ENCODE measurements at regions not wholly inside any gene's neighbourhood (a gene's known extent, or its start where the extent isn't known, plus 50 kb on each side); places are given as distances from the start of the nearest gene placed in this dataset.
"Not testable (repeated sequence)": the region's sequence is repeated elsewhere in the genome, so short reads cannot be mapped to it uniquely, and the experiment has no call there.

- DNase-seq = peak; percentile 8
Measured at GRCh38 chr6:19691465-19692167, 145.6 kb upstream of the ID4 start.

- DNase-seq = no peak
Measured at GRCh38 chr6:19692506-19693298, 144.5 kb upstream of the ID4 start.

GRCh38 chr6:19694697-19695096 lies 142.5 kb upstream of the ID4 start:
- no peak for DNase-seq

- DNase-seq = no peak
Measured at GRCh38 chr6:19697744-19698290, 139.4 kb upstream of the ID4 start.

DNA sequence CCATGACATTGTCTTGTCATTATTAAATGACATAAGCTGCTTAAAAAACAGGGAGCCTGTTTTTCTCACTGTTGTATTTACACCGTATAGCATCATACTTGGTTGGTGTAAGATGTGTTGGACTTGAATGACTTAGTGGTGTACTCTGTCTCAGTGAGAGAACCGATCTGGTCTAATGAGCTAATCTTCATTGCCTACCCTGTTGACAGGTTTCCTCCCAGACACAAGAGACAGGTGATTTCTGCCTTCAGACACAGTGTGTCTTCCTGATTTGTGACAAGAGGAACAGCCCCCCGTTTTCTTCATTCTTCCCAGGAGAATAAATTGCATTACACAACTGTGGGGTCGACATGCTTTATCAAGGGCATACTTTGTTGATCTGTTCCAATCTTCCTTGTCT lies 137.2 kb upstream of the ID4 start:
- no peak for DNase-seq

DNA sequence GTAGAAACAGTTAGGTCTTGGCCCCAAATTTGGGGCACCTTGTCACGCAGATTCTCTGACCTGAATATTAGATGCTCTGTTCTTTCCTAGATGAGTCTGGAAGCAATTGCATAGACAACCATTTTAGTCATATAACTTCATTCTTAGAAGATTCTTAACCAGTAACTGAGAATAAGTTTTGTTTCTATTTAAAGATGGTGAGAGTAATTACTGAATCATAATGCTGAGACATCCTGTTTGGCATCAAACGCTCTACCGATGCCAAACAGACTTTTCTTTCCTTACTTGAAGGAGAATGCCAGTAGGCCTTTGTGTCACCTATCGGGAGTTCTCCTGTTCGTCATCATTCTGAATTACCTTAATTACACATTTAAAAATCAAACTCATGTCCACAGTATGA lies 131.6 kb upstream of the ID4 start:
- DNase-seq = no peak

DNA sequence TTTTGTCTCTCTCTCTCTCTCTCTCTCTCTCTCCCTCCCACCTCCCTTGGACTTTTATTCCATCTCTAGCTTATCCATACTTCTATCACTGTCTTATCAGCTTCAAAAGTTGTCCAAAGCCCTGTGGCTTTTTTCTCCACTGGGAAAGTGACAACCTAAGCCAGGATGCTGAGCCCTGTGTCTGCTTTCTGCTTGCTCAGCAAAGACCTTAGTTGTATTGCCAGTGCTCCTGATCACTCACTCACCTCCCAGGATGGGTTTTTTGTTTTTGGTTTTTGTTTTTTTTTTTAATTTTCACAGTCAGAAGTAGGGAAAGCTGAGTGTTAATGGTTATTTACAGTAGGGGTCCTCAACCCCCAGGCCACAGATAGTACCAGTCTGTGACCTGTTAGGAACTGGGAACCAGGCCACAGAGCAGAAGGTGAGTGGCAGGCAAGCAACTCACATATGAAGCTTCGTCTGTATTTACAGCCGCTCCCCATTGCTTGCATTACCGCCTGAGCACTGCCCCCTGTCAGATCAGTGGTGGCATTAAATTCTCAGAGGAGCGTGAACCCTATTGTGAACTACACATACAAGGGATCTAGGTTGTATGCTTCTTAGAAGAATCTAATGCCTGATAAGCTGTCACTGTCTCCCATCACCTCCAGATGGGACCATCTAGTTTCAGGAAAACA lies 125.0 kb upstream of the ID4 start:
- no peak for DNase-seq

GRCh38 chr6:19712998-19713397 lies 124.2 kb upstream of the ID4 start:
- DNase-seq = no peak

- DNase-seq = no peak
Measured at GRCh38 chr6:19713411-19713810, 123.8 kb upstream of the ID4 start.

- DNase-seq = no peak
Measured at GRCh38 chr6:19713984-19714383, 123.2 kb upstream of the ID4 start.

DNA sequence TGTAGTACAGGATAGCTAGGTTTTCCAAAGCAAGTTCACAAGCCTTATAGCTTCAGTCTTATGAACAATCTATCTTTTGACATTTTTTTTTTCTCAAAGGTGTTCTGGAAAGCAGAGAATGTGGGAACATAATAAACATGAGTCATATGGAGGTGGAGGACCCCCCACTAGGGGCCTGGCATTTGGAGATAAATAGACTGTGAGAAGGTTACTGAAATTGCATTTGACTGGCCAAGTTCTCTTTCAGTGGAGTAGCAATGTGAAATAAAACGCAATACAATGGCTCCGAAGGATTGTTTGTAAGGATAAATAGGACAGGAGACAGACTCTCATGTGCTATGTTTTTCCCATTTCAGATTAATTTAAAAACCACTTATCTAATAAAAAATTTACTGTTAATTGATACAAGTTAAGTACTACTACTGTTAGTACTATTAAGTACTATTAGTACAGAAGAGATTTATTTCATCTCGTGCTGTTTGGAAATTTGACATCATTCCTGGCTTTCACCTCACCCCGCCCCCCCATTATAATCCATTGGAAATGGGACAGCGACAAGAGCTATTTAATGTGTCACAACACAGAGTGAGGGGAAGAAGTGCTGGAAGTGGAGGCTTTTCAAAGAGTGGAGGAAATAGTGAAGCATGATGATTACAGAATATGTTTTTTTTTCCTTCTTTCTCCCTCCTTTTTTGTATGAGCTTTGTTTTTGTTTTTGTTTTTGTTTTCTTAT lies 122.6 kb upstream of the ID4 start:
- DNase-seq = no peak

DNA sequence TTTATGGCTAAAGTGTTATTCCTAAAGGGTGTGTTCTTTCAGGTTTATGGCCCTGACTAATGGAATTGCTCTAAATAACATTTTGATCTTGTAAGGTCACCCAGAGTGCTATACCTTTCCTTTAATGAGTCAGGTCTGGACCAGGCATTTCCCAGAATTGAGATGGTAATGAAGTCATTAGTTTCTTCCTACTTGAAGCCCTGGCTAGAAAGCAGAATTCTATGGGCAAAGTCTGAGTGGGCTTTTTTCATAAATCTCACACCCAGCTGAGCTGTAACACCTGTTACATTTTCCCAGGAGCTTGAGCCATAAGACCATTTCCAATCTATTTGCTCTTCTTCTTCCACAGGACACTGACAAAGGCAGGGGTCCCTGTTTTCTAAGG lies 122.0 kb upstream of the ID4 start:
- DNase-seq = no peak

DNA sequence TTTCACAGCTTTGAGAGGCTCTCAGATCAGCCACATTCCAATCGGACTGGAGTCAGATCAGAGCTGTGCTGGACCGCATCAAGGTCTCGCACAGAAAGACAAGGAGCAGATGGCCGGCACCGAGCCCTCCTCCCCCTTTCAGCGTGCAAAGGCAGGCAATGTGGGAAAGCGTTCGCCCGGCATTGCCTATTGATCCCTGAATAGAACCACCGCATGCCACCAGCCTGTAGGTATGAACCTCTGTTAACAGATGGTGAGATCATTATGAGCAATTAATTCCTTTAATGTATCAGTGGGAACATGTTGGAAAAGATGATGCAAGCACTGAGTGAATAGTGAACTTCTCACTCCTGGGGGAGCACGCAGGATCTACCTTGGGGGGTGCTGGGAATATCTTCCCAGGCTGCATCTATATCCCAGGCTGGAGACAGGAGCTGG lies 117.5 kb upstream of the ID4 start:
- DNase-seq = peak; percentile 7

DNA sequence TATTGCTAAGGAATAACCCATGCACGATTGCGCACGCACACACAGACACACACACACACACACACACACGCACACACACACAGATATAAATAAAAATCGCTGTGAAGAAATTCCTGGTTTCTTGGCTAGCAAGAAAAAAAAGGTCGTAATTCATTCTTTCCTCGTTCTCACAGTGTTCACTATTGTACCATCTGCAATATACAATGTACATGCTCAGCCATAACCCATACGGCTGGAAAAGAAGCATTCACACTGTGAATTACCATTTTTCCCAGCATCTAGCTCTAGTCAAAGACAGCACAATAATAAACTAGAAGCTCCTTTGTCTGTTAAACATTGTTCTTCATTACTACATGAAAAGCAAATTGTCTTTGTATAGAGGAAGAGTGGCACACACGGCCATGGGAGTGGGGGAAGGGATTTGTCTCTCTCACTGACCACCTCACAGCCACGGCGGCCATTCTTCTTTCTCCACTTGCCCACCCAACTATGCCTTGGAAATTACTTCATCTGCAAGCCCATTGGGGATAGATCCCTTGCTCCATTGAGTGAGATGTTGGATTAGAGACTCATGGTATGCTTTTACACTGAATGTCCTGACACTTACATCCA lies 115.3 kb upstream of the ID4 start:
- DNase-seq = no peak

GRCh38 chr6:19722999-19723398 lies 114.2 kb upstream of the ID4 start:
- DNase-seq = no peak

- no peak for DNase-seq
Measured at GRCh38 chr6:19723545-19723944, 113.6 kb upstream of the ID4 start.

DNA sequence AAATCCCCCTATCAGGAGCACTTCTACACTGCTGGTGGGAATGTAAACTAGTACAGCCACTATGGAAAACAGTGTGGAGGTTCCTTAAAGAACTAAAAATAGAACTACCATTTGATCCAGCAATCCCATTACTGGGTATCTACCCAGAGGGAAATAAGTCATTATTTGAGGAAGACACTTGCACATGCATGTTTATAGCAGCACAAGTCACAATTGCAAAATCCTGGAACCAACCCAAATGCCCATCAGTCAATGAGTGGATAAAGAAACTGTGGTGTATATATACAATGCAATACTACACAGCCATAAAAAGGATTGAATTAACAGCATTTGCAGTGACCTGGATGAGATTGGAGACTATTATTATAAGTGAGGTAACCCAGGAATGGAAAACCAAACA lies 111.7 kb upstream of the ID4 start:
- not testable (repeated sequence) for DNase-seq

GRCh38 chr6:19731282-19731681 lies 105.9 kb upstream of the ID4 start:
- no peak for DNase-seq

DNA sequence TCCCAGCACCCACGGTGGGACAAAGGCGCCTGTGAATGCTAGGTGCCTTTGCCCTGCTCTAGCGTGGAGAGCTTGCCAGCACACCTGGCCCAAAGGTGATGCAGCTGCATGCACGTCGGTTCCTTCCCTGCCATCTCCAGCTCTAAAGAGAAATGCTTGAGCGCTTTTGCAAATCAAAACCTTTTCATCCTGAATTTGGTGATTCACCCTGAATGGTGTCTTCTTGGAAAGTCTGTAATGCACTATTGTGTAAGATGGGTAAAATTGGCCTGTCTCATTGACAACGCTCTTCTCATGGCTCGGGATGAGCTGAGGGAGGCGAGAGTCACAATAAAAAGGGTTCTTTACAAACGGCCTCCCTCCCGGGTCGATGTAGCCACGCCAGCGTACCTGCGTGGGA lies 103.1 kb upstream of the ID4 start:
- DNase-seq = no peak

GRCh38 chr6:19734519-19734918 lies 102.7 kb upstream of the ID4 start:
- DNase-seq = no peak

DNA sequence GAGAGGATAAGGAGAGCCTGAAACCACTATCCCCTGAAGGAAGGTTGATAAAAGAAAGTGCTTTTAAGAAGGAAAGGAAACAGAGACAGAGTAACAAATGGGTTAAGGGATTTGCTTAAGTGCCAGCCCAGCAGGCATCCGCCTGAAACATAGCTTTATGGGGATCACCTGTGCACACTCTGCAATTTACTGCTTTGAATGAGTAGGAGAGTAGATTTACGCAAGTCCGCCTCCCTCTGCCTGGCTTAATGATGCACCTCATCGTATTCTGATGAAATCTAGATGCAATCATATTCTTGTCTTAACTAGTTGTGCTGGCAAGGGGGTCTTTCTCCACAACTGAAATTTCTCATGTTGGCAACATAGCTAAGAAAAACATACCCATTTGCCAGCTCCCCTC lies 101.1 kb upstream of the ID4 start:
- DNase-seq = no peak

DNA sequence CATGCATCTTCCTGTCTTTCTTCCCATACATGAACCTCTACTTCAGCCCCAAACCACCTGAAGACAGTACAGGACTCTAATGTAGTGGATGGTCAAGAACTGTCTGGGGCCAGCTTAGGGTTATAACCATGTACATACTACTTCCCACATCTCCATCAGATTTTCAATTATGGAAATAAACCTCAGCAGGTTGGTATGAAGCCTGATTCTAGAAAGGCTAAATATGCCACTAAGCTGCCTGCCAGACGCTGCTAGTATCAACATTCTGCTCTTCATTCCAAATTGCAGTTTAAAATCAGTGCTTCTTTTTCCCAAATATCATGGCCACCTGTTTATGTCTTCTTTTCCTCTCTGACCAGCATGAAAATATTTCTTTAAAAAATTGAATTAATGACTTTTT lies 99.2 kb upstream of the ID4 start:
- no peak for DNase-seq

All from muscle of arm (tissue), 1 donor.